ENCODE measurements at regions not wholly inside any gene's neighbourhood (a gene's known extent, or its start where the extent isn't known, plus 50 kb on each side); places are given as distances from the start of the nearest gene placed in this dataset.

GRCh38 chr1:18572022-18572880, 58.4 kb upstream of the PAX7 start:
- TF ChIP-seq YY1 (IDR thresholded peaks at IDR 0.05; ENCODE audit: insufficient read depth, insufficient read length) (no peak), SUZ12 (IDR thresholded peaks at IDR 0.05; ENCODE audit: extremely low read depth, insufficient read depth, insufficient read length) (no peak)
